ENCODE measurements at regions not wholly inside any gene's neighbourhood (a gene's known extent, or its start where the extent isn't known, plus 50 kb on each side); places are given as distances from the start of the nearest gene placed in this dataset.
"Not testable (repeated sequence)": the region's sequence is repeated elsewhere in the genome, so short reads cannot be mapped to it uniquely, and the experiment has no call there.

GRCh38 chr2:235105821-235106359, 154.1 kb downstream of the SH3BP4 start:
- Mint-ChIP-seq H3K4me1 (no peaks in the 10 kb centered on the region), H3K9me3 (no peaks in the 10 kb centered on the region), H3K36me3 (ENCODE audit: low read depth) (no peaks in the 10 kb centered on the region), H3K27ac (no peak overlapping the region), H3K27me3 (no peaks in the 10 kb centered on the region), H3K4me3 (no peak overlapping the region)
- no peak for DNase-seq
- ChIA-PET CTCF (no interaction called here), POLR2A (no interaction called here)

- no peaks in the 10 kb centered on the region for H3K36me3 Mint-ChIP-seq (ENCODE audit: low read depth)
- H3K4me1 Mint-ChIP-seq, result no peaks in the 10 kb centered on the region
- CTCF ChIA-PET, result interaction anchor here (1.0 to 1.2 kb wide), 2 partner anchors 9 to 10 kb away, joined by 3 read pairs; no protein-coding TSS in a partner anchor
- no peak overlapping the region for H3K27ac Mint-ChIP-seq
- H3K4me3 Mint-ChIP-seq, result no peak overlapping the region
- H3K9me3 Mint-ChIP-seq, result no peaks in the 10 kb centered on the region
- DNase-seq, result no peak
- POLR2A ChIA-PET, result no interaction called here
- H3K27me3 Mint-ChIP-seq, result no peaks in the 10 kb centered on the region
These were observed 155.2 kb downstream of the SH3BP4 start for GRCh38 chr2:235106874-235107639.

DNA sequence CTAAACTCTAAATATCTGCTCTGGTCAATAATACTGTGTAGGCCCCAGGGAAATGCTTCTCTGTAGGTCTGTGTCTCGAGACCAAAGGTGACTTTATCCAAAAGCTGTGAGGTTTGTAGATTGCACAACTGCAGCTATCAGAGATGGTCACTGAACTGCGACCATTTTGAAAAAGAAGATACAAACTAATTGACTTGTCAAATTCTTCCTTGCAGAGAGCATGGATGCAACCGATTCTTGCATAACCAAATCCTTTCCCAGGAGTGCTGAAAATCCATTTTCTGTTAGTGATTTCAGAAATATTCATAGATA, 155.8 kb downstream of the SH3BP4 start:
- H3K36me3 Mint-ChIP-seq (ENCODE audit: low read depth), result no peaks in the 10 kb centered on the region
- ChIA-PET POLR2A (no interaction called here), CTCF (interaction anchor here (1.0 to 1.2 kb wide), 2 partner anchors 8 to 9 kb away, joined by 3 read pairs; no protein-coding TSS in a partner anchor)
- no peak overlapping the region for H3K4me3 Mint-ChIP-seq
- no peaks in the 10 kb centered on the region for H3K27me3 Mint-ChIP-seq
- no peak overlapping the region for H3K27ac Mint-ChIP-seq
- H3K9me3 Mint-ChIP-seq, result no peaks in the 10 kb centered on the region
- H3K4me1 Mint-ChIP-seq, result no peaks in the 10 kb centered on the region
- DNase-seq, result no peak

DNA sequence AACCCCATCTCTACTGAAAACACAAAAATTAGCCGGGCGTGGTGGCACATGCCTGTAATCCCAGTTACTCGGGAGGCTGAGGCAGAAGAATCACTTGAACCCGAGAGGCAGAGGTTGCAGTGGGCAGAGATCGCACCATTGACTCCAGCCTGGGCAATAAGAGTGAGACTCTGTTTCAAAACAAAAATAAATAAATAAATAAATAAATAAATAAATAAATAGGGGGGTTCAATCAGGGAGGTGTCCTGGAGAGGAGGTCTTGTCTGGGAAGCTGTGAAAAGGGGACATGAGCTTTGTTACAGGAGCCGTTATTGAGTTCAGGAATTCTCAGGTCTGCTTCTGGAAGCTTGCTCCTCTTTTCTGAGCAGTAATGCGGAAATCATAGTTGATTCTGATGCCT, 157.7 kb downstream of the SH3BP4 start:
- H3K9me3 Mint-ChIP-seq; H3K4me1 Mint-ChIP-seq; POLR2A ChIA-PET; H3K36me3 Mint-ChIP-seq (ENCODE audit: low read depth); CTCF ChIA-PET; H3K4me3 Mint-ChIP-seq; H3K27me3 Mint-ChIP-seq; DNase-seq; H3K27ac Mint-ChIP-seq: not testable (repeated sequence)

DNA sequence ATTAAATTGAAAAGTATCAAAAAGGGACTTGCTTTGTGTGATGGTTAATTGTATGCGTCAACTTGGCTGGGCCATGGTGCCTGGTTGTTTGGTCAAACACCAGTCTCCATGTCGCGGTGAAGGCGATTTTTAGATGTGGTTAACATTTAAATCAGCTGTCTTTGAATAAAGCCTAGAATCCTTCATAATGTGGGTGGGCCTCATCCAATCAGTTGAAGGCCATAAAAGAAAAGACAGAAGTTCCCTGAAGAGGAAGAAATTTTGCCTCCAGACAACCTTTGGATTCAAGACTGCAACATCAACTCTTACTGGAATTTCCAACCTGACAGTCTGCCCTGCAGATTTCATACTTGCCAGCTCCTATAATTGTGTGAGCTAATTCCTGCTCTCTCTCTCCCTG, 160.5 kb downstream of the SH3BP4 start:
- POLR2A ChIA-PET, result no interaction called here
- Mint-ChIP-seq H3K36me3 (ENCODE audit: low read depth) (no peaks in the 10 kb centered on the region), H3K9me3 (no peaks in the 10 kb centered on the region), H3K4me1 (no peaks in the 10 kb centered on the region), H3K27ac (no peak overlapping the region), H3K4me3 (no peak overlapping the region), H3K27me3 (peaks cover 6% of the 10 kb centered on the region)
- no peak for DNase-seq
- CTCF ChIA-PET, result no interaction called here

DNA sequence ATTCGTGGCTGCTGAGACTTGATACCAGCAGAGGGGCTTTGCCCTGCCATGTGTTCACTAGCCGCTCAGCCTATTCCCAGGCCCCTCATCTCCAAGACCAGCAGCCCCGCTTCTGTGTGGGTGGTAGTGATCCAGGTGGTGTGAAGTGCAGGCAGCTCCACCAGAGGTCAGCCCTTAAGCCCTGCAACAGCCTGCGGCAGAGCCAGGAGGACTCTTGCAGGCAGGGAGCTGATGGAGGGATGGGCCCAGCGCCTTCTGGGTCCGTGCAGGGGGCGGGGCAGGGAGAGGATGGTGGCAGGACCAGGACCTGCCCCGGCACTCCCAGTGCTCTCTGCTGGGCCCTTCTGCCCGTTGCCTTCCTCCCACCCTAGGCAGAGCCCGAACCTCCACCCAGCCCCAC, 162.0 kb downstream of the SH3BP4 start:
- Mint-ChIP-seq H3K27me3 (peaks cover 11% of the 10 kb centered on the region), H3K36me3 (ENCODE audit: low read depth) (no peaks in the 10 kb centered on the region), H3K4me1 (no peaks in the 10 kb centered on the region), H3K9me3 (no peaks in the 10 kb centered on the region), H3K4me3 (no peak overlapping the region), H3K27ac (no peak overlapping the region)
- CTCF ChIA-PET, result interaction anchor here (0.9 kb wide), 1 partner anchor 569 kb away, joined by 3 read pairs; no protein-coding TSS in a partner anchor
- no peak for DNase-seq
- POLR2A ChIA-PET, result no interaction called here

GRCh38 chr2:235114286-235114685, 162.5 kb downstream of the SH3BP4 start:
- CTCF ChIA-PET, result interaction anchor here (0.9 kb wide), 1 partner anchor 569 kb away, joined by 3 read pairs; no protein-coding TSS in a partner anchor
- POLR2A ChIA-PET, result interaction anchor here (0.7 kb wide), 1 partner anchor 565 kb away, joined by 3 read pairs; no protein-coding TSS in a partner anchor

DNA sequence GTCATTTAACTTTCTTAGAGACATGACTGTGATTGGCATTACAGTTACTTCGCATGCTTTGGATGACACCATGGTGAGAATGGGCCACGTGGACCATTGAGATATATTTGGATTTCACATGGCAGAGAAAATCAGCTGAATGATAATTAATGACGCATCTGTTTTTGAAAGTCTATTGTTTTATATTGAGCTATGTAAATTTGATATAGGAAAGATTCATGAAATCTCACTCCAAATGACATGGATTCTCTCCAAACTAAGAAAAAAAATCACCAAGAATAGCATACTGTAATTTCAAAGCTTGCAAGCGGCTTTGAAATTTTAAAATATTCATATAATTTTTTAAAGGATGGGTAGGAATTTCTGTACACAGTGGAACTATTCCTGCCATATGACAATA, 163.7 kb downstream of the SH3BP4 start:
- CTCF ChIA-PET, result interaction anchor here (0.9 to 2.7 kb wide), 4 partner anchors 8 to 564 kb away, joined by 3 to 7 read pairs (median 4); no protein-coding TSS in a partner anchor
- no peaks in the 10 kb centered on the region for H3K9me3 Mint-ChIP-seq
- no peak overlapping the region for H3K4me3 Mint-ChIP-seq
- POLR2A ChIA-PET, result interaction anchor here (0.7 kb wide), 1 partner anchor 16 kb away, joined by 3 read pairs; no protein-coding TSS in a partner anchor
- peaks cover 16% of the 10 kb centered on the region for H3K27me3 Mint-ChIP-seq
- no peak overlapping the region for H3K27ac Mint-ChIP-seq
- no peaks in the 10 kb centered on the region for H3K36me3 Mint-ChIP-seq (ENCODE audit: low read depth)
- DNase-seq, result no peak
- H3K4me1 Mint-ChIP-seq, result no peaks in the 10 kb centered on the region

More at GRCh38 chr2:235114286-235114685, 162.5 kb downstream of the SH3BP4 start:
- H3K27ac Mint-ChIP-seq, result no peak overlapping the region
- no peak overlapping the region for H3K4me3 Mint-ChIP-seq
- H3K36me3 Mint-ChIP-seq (ENCODE audit: low read depth), result no peaks in the 10 kb centered on the region
- no peaks in the 10 kb centered on the region for H3K4me1 Mint-ChIP-seq
- H3K9me3 Mint-ChIP-seq, result no peaks in the 10 kb centered on the region
- H3K27me3 Mint-ChIP-seq, result peaks cover 11% of the 10 kb centered on the region
- no peak for DNase-seq

DNA sequence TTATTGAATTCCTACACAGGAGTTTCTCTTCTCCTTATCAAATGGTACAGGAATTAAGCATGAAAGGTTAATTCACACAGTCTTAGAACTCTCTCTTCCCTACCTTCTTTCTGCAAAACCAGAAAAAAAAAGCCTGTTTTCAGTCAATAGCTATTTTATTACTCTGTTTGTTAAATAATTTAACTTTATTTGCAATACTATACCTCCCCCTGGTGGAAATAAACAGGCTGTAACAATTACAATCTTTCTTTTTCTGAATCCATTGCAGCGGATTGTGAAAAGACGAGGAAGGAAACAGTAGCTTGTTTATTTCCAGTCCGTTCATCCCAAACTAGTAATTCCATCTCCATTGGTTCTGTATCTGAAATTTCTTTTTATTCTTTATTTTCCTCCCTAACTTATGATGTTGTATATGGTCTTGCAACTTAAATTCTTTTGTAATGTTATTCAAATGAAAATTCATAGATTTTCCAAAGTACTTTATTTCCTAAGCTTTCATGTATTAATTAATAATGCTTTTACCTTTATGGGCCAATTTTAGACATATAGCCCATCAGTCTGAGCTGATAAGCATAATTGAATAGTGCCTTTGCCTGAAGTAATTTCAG, 165.2 kb downstream of the SH3BP4 start:
- ChIA-PET CTCF (interaction anchor here (0.6 to 2.7 kb wide), 10 partner anchors 10 to 572 kb away, joined by 3 to 14 read pairs (median 4); no protein-coding TSS in a partner anchor), POLR2A (no interaction called here)
- no peak overlapping the region for H3K27ac Mint-ChIP-seq
- no peaks in the 10 kb centered on the region for H3K4me1 Mint-ChIP-seq
- peaks cover 16% of the 10 kb centered on the region for H3K27me3 Mint-ChIP-seq
- H3K4me3 Mint-ChIP-seq, result no peak overlapping the region
- H3K9me3 Mint-ChIP-seq, result no peaks in the 10 kb centered on the region
- H3K36me3 Mint-ChIP-seq (ENCODE audit: low read depth), result no peaks in the 10 kb centered on the region
- no peak for DNase-seq

- Mint-ChIP-seq H3K9me3 (no peaks in the 10 kb centered on the region), H3K4me3 (no peak overlapping the region), H3K4me1 (no peaks in the 10 kb centered on the region), H3K36me3 (ENCODE audit: low read depth) (no peaks in the 10 kb centered on the region), H3K27ac (no peak overlapping the region), H3K27me3 (peaks cover 23% of the 10 kb centered on the region)
- ChIA-PET POLR2A (no interaction called here), CTCF (interaction anchor here (1.2 kb wide), 1 partner anchor 9 kb away, joined by 3 read pairs; no protein-coding TSS in a partner anchor)
- no peak for DNase-seq
These were observed 175.0 kb downstream of the SH3BP4 start for GRCh38 chr2:235126768-235127167.

- CTCF ChIA-PET, result interaction anchor here (0.7 to 1.0 kb wide), 3 partner anchors 11 to 1020 kb away, joined by 3 to 5 read pairs (median 3); no protein-coding TSS in a partner anchor
- Mint-ChIP-seq H3K36me3 (ENCODE audit: low read depth) (no peaks in the 10 kb centered on the region), H3K4me3 (no peak overlapping the region), H3K4me1 (no peaks in the 10 kb centered on the region), H3K27ac (no peak overlapping the region), H3K27me3 (peaks cover 21% of the 10 kb centered on the region), H3K9me3 (no peaks in the 10 kb centered on the region)
- POLR2A ChIA-PET, result no interaction called here
- DNase-seq, result no peak
These were observed 176.1 kb downstream of the SH3BP4 start for GRCh38 chr2:235127931-235128330.

GRCh38 chr2:235129850-235130249, 178.0 kb downstream of the SH3BP4 start:
- Mint-ChIP-seq H3K4me3 (no peak overlapping the region), H3K36me3 (ENCODE audit: low read depth) (no peaks in the 10 kb centered on the region), H3K4me1 (no peaks in the 10 kb centered on the region), H3K27ac (no peak overlapping the region), H3K27me3 (peaks cover 20% of the 10 kb centered on the region), H3K9me3 (no peaks in the 10 kb centered on the region)
- ChIA-PET POLR2A (no interaction called here), CTCF (no interaction called here)
- DNase-seq, result no peak

Measured in activated CD4-positive, alpha-beta memory T cell treated with anti-CD3 and anti-CD28 coated beads, Interleukin-2, amount 10 ng/mL, durations not matched to agents 7 days and 5 days (primary cell).